HG02885 (cell line): ENCODE measurements at regions not wholly inside any gene's neighbourhood (a gene's known extent, or its start where the extent isn't known, plus 50 kb on each side); places are given as distances from the start of the nearest gene placed in this dataset.

Source experiments
- ATAC-seq: cut with Tn5 transposase; IDR thresholded peaks from one replicate; pipeline ENCODE4 v1.9.1; 2021; ENCODE audit warnings: mild to moderate bottlenecking; ENCODE audit not compliant: unreplicated experiment, poor library complexity

DNA sequence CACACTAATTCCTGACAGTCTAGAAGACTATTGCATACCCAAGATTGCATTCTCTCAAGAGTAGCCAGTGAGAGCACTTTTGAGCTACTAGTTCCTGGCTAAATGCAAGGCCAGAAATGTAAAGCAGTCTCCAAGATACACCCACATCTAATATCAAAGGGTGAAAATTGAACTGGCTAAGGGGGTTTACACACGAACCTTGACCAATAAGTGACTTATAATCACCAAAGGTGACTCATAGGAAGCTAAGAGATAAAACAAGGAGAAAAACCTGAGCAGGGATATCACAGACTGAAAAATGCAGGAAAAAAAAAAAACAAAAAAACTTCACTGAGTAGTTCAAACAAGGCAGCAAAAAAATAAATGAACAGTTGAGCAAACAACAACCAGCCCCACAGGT is 172.2 kb upstream of the RRP15 start:
- no peak for ATAC-seq

DNA sequence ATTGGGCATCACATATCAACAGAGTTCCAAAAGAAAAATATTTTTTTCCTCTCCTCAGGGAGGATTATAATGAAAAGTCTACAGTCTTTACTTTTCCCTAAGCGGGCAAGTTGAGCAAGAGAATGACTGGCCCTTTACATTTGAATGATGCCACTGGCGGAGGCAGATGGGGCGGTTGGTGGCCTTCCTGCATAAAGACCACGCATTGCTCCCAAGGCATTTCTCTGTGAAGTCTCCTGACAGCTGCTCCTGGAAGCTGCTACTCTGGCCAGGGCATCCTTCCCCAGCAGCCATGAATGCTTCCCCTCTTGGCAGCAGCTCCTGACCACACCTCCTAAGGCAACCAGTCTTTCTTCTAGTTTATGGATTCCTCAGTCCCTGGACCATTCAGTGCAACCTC is 161.1 kb upstream of the RRP15 start:
- no peak for ATAC-seq

DNA sequence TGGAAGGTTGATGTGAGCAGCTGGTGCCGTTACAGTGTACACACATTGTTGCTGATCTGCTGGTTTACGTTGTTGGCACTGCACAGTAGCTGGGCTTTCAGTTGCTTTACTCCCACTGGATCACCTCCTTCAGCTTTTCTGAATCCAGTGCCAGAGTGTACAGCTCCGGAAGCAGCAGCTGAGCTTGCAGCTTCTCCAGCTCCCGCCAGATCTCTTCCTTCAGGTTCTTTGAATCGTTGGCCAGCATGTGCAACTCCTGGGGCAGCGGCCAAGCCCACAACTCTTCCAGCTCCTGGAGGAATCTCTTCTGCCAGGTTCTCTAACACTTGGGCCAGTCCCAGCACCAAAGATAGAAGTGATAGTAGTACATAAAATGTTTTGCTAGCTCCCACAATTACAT is 149.7 kb upstream of the RRP15 start:
- ATAC-seq, result no peak

DNA sequence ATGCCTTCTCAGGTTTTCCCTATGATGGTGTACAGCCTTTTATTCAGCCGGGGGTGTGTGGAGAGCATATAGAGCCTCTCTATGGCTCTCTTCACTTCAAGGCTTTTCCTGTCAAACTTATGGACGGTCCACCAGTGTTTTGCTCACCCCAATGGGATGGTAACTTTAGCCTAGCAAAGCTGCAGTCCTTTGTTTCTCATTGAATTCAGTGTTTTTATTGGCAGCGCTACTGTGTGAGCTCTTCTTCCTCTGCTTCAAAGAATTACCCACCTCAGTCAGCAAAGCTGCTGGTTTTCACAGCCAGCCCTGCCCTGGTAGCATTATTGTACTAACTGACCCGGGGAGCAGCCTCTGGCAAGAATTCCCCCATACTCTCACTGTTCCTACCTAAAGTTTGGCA is 145.3 kb upstream of the RRP15 start:
- no peak for ATAC-seq

DNA sequence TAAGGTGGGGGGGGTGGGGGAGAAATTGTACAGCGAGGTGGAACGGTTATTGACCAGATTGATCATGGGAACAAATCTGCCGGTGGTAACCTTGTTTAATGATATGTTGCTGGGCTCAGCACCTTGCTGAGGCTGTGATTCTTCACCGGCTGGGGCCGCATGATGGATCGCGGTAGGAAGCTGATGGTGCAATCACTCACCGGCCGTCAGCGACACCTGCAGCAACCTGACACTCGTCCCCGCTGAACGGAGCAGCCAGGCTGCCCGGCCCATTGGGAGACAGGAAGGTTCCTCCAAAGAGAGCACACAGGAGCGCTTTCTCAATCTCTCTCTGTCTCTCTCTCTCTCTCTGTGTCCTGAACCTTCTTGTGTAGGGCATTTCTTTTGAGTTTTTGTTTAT is 128.5 kb upstream of the RRP15 start:
- no peak for ATAC-seq

DNA sequence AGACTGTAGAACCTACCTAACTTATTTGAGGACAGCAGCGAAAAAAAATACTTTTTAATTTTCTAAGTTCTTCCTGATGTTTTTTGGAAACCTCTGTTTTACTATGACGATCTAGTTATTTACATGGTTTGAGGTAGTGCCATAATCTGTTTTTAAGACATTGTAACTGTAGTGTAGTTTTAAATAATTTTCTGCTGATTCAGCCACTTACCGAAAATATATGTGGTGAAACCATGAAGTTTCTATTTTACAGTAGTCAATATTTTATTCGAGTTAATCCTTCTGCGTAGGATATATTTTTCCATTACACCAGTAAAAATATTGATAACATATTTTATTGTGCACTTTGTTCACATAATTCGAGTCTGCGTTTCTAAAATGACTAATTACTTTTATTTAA is 121.7 kb upstream of the RRP15 start:
- ATAC-seq, result no peak

DNA sequence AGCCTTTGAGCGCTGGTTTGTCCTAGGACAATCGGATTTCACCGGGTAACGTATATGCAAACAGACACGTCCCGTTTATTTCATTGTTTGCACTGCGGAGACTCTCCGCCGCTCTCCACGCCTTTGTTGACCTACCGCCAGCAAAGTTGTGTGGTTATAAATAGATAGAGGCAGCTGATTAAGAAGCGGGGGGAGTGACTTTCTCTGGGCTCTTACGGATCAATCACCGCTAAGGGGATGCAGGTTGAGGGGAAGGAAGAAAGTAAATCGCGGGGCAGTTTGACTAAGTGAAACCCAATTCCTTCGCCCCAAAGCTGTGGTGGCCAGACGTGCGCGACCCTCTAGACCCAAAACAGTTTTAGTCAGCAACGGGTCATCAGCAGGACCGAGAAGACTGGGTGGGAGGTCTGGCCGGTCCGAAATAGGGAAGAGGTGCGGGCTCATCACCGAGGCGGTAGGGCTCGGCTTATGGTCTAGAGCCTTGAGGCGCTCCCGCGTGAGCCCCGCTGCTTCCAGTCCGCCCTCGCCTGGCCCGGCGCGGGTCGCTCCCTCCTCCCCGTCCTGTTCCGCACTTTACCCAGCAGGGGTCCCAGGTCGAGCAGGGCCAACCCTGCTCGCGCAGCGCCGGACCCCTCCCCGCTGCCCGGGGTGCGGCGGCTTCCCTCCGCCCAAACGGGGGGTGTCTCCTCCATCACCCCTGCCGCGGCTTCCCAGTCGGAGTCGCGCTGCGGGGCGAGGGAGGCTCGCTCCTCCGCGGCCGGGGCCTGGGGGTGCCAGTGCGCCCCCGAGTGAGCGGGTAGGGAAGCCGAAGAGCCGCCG is 120.8 kb upstream of the RRP15 start:
- ATAC-seq, result peak; percentile 71

DNA sequence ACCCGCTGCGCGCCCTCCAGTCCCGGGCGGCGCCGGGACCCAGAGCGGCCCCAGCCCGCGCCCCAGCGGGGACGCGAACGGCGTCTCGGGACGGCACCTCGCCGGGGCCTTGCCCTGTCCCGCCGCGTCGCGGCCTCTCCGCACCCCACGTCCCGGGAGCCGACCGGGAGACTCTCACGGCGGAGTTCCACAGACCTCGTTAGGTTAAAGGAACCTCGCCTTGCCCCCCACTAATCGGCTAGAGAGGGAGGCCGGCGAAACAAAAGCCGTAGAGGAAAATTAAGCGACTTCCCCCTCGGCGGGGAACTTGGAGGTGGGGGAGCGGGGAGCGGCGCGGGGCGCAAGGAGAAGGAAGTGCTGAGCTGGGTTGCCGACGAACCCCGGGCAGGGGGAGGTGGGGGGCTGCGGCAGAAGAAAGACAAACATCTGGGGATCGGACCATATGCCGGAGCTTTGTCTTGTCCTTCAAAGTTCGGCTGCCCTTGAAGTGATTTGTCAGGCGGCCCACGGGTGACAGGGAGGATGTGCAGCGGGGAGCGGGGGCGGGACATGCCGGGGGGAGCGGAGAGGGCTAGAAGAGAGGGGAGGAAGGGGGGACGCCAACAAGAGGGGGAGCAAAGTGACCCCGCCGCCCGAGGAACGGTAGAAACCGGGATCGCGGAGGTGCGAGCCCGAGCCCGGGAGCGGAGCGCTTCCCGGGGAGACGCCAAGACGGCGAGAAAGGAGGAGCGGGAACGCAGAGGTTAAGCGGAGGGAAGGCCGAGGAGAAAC is 120.0 kb upstream of the RRP15 start:
- peak; percentile 57 for ATAC-seq

DNA sequence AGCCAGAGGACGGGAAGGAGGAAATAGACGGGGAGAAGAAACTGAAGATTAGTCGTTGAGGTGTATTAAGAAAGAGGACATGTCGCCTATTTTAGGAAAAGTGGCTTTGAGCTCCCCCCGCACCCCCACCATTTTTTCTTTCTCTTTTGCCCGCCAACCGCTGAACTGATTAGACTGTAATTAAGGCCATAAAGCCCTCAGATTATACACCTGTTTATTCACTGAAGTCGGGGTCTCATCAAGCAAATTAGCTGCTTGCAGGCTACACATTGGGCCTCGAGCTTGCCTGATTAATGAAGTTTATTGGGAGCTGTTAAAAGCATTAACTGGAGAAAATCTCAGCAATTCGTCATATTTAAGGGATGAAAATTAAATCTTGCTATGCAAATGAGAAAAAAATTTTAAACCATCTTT is 119.4 kb upstream of the RRP15 start:
- ATAC-seq, result no peak

DNA sequence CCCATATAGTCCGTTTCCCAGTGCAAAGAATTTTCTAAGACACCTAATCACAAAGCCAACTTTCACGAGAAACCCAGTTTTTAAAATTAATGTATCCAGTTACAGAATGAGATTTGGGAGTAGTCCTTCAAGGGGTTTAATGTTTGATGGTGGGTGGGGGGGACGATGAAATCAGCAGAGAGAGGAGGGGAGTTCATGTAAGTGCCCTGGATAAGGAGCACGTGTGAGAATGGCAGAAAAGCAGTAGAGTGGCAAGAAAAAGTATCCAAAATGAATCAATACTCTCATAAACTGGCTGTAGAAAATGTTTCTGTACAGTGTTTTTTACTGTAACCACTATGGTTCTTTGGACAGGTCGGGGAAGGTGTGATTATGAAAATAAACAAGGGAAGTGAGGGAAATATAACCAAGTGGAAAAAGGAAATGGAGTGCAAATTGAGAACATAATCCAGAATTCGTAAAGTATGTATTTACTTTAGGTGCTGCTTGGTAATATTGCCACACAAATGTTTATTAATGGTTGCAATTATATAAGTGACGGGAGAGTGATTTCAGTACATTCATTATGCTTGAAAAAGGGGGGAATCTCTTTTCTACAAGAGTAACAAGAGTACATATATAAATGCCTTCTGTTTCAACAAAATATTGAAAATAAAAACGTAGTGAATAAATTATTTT is 118.7 kb upstream of the RRP15 start:
- no peak for ATAC-seq

DNA sequence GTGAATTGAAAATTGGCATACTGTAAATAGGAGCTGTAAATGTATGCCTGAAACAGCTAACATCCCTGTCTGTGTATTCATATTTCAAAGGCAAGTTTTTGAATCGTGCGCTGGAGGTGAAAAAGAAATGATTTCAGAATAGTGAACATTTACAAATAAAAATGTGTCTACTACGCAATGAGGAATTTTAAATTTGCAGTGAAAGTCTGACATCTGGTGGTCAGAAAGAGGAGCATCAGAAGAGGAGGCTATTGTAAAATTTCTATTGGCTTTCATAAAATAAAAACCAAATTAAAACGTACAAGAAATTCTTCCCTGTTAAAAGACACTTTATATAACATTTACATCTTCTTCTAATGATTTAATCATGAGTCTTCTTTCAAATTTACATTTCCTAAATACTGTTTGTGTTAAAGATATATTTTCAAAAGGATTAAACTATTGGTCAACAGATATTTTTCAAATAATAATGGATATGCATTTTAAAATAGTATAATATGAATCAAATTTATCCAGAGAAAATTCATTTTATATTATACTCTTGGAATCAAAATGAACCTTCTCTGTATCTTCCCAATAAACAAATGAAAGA is 113.7 kb upstream of the RRP15 start:
- peak; percentile 76 for ATAC-seq

DNA sequence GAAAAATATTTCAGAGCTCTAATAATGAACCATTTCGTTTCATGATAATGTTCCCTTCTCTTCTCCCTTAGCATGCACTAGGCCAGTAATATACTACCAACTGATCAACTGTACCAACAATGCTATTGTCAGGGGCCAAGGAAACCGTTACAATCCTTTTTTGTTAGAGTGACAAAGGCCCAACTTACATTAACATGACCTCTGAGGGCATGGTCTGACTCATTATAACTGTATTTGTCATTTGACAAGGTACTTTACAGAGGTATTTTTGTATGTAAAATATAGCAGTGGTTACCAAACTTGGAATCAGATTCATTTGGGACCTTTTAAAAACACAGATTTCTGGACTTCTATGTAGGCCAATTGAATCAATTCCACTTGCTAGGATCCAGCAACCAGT is 102.6 kb upstream of the RRP15 start:
- no peak for ATAC-seq

DNA sequence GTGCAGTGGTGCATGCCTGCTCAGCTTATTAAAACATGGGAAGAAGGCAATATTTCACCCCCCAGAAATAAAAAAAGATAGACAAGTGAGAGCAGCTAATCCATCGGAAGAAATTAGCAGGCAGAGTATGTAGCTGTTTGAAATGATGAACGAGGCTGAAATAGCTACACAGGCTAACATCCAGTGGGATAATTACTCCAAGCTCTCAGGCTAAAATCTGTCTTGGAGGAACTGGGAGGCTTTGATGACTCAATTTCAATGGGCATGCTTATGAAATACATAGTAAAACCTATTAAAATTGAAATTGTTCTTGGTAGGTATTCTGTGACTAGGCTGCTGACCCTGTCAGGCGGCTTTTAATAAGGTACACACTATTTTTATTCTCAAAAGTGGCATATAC is 84.1 kb upstream of the RRP15 start:
- no peak for ATAC-seq

DNA sequence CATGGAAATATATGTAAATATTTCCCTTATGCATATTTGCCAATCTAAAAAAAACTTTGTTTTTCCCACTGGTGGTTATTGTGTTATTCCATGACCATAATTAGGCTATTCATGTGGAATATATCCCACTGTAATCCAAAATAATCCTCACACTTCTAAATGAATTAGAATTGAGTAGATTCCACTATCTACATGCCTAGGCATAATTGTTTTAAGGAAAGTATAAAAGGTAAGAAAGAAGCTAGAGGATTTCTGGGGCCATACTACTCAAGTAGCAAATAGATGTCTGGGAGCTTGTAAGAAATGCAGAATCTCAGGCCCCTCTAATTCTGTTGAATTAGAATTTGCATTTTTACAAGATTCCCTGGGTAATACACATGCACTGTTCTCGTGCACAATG is 83.5 kb upstream of the RRP15 start:
- no peak for ATAC-seq

DNA sequence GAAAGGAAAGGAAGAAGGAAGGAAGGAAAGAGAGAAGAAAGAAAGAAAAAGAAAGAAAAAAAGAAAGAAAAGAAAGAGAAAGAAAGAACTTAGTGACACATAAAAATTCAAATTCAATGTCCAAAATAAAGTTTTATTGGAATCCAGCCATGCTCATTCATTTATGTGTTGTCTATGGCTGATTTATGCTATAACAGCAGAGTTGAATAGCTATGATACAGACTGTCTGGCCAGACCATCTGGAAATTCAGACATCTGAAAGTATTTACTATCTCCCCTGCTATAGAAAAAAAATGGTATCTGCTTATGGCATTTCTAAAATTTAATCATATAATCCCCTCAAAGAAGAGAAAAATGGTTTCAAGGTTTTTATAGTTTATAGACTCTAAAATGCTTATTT is 79.4 kb upstream of the RRP15 start:
- no peak for ATAC-seq

DNA sequence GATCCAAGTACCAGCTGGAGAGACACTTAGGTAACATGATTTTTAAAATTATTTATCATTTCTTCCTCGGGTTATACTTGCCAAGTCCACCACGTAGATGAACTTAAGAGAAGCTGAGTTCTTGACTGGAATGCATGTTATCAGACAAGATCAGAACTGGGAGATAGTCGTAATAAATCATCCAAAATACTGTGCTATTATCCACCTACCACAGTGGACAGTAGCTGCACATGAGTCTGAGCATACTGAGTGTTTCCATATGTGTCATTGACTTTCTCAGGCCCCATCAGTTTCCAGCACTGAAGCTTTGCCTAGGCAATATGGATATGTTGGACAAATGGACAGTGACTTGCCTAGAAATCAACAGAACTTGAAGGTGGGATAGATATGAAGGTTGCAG is 77.9 kb upstream of the RRP15 start:
- ATAC-seq, result no peak

DNA sequence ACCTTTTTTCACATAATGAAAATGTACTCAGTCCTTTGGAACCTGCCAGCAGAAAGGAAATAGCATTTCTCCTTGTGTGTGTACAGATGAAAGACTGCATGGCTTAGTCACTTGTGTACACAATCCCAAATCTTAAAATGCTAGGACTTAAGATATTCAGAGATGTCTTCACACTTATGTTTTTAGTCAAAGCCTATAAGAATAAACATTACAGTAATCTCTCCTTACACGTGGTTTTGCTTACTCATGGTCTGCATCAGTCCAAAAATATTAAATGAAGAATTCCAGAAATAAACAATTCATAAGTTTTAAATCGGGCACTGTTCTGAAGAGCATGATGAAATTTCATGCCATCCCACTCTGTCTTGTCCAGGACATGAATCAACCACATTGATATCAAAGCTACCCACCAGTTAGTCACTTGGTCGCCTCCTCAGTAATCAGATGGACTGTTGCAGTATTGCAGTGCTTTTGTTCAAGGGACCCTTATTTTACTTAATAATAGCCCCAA is 75.7 kb upstream of the RRP15 start:
- no peak for ATAC-seq

DNA sequence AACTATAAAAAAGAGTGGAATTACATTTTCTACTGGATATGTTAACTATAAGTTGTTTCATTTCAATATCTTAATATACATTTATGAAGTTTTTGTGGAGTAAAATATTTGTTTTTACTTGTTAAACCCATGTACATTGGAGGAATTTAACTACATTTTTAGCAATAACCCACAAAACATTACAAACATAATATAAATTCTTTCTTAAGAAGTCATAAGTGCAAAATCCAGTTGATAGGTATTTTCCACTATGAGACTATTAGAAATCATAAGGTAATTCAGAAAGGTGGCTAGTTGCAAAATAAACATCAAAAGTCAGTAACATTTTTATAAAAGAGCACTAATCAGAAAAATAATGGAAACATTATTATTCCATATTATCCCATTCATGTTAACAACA is 73.9 kb upstream of the RRP15 start:
- no peak for ATAC-seq

DNA sequence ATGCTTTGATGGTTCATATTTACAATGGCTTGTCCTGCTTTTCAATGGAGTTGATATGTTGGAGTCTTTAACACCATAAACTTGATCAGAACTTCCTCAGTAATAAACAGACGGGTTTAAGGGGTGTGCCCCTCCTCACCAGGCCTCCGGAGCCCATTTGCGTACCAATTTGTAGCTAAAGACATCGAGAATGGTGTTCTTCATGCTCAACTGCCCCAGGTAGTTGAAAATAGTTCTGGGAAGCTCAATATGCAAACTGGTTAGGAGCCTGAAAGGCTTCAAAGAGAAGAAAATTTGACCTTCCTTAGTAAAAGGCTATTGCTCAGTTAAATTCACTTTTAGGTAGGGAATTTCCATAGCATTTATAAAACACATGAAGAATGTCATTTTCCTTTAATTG is 68.1 kb upstream of the RRP15 start:
- ATAC-seq, result no peak

DNA sequence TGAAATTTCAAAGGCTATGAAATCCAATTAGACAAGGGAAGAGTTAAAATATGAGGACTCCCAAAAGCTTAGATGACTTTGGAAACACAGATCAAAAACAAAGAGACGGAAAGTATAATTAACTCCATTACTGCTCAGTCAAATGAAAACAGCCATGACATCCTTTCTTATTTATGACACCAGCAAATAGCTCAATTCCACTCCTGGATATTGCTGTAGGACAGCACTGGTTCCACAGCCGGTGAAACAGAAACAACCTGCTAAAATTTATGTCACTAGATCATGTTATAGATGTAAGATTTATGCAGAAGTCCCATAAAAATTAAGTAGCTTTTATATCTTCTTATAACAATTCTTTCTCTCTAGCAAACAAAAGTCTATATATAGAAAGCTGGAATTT is 65.6 kb upstream of the RRP15 start:
- ATAC-seq, result no peak

DNA sequence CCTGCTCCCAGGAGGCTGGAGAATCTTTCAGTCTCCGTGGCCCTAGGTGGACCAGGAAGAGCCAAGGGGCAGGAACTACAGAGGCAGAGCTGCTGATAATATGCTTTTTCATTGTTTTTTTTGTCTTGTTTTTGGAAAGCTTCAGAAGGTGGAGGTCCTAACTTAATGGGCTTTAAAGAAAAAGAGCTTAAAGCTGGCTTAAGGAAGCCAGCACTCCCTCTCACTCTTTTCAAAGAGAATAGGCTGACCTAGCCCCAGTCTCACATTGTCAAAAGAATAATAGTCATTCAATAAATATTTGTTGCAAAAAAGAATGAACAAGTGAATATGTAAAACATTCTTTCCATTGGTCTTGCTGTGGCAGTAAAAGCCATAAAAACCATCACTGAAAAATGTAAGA is 61.0 kb upstream of the RRP15 start:
- ATAC-seq, result no peak
